GM23338 (cell line): ENCODE measurements at regions not wholly inside any gene's neighbourhood (a gene's known extent, or its start where the extent isn't known, plus 50 kb on each side); places are given as distances from the start of the nearest gene placed in this dataset.

Experiments used
- ATAC-seq: fragments of 200-7000 bp; cut with Tn5 transposase; 3 replicates; pipeline ENCODE4 v1.9.1; 2020
- DNase-seq: peaks from one replicate; pipeline ENCODE4 v3.0.0-alpha.2; 2015; ENCODE audit warnings: low spot score
- H2AFZ ChIP-seq: fragments of 200-600 bp; sonication (generic); 2 replicates; pipeline ENCODE4 v1.8.0; 2016; ENCODE audit warnings: antibody characterized with exemption, mild to moderate bottlenecking, moderate library complexity
- H3F3A ChIP-seq: fragments of 200-600 bp; sonication (generic); replicated peaks from 2 replicates; pipeline ENCODE4 v1.8.0; 2017; ENCODE audit warnings: antibody characterized with exemption, mixed run types, low read depth
- H3K27ac ChIP-seq: fragments of 200-600 bp; sonication (generic); 2 replicates; pipeline ENCODE4 v1.6.1; 2016; ENCODE audit warnings: low read depth
- H3K27me3 ChIP-seq: fragments of 200-600 bp; sonication (generic); 2 replicates; pipeline ENCODE4 v1.8.0; 2016; ENCODE audit warnings: mild to moderate bottlenecking, mixed run types, moderate library complexity; ENCODE audit not compliant: insufficient read depth
- H3K36me3 ChIP-seq: fragments of 200-600 bp; sonication (generic); 2 replicates; pipeline ENCODE4 v1.8.0; 2016; ENCODE audit warnings: mild to moderate bottlenecking; ENCODE audit not compliant: insufficient read depth
- H3K4me1 ChIP-seq: fragments of 200-600 bp; sonication (generic); 2 replicates; pipeline ENCODE4 v1.8.0; 2016; ENCODE audit warnings: mild to moderate bottlenecking, moderate library complexity; ENCODE audit not compliant: insufficient read depth
- H3K4me2 ChIP-seq: fragments of 200-600 bp; sonication (generic); 2 replicates; pipeline ENCODE4 v1.7.1; 2017; ENCODE audit warnings: mixed run types
- H3K4me3 ChIP-seq: fragments of 200-600 bp; sonication (generic); 2 replicates; pipeline ENCODE4 v1.6.1; 2016; ENCODE audit warnings: mixed run types
- H3K79me2 ChIP-seq: fragments of 200-600 bp; sonication (generic); replicated peaks from 2 replicates; pipeline ENCODE4 v1.8.0; 2017; ENCODE audit warnings: mild to moderate bottlenecking; ENCODE audit not compliant: insufficient read depth
- H3K9me2 ChIP-seq: fragments of 200-600 bp; sonication (generic); 2 replicates; pipeline ENCODE4 v1.8.0; 2017; ENCODE audit not compliant: insufficient read depth
- H4K20me1 ChIP-seq: fragments of 200-600 bp; sonication (generic); replicated peaks from 2 replicates; pipeline ENCODE4 v1.8.0; 2017; ENCODE audit warnings: mild to moderate bottlenecking; ENCODE audit not compliant: insufficient read depth
- H3K27ac Mint-ChIP-seq: 2 replicates; pipeline ENCODE4 v1.8.0; 2020; ENCODE audit warnings: inconsistent platforms, mild to moderate bottlenecking, moderate library complexity, mixed read lengths
- H3K27me3 Mint-ChIP-seq: 3 replicates; pipeline ENCODE4 v1.8.0; 2022; ENCODE audit warnings: low read depth, mild to moderate bottlenecking, moderate library complexity, mixed read lengths, inconsistent platforms; ENCODE audit not compliant: insufficient read depth, poor library complexity
- H3K36me3 Mint-ChIP-seq: 3 replicates; pipeline ENCODE4 v1.8.0; 2021; ENCODE audit warnings: low read depth, mild to moderate bottlenecking, inconsistent platforms, moderate library complexity, mixed read lengths
- H3K4me1 Mint-ChIP-seq: 3 replicates; pipeline ENCODE4 v1.8.0; 2020; ENCODE audit warnings: mild to moderate bottlenecking, inconsistent platforms, mixed read lengths
- H3K4me3 Mint-ChIP-seq: 3 replicates; pipeline ENCODE4 v1.8.0; 2021; ENCODE audit warnings: moderate library complexity, mild to moderate bottlenecking, inconsistent platforms, mixed read lengths
- H3K9me3 Mint-ChIP-seq: 3 replicates; pipeline ENCODE4 v1.8.0; 2020; ENCODE audit warnings: moderate library complexity, mild to moderate bottlenecking, inconsistent platforms, mixed read lengths
- CREB1 ChIP-seq: fragments of 250-450 bp; sonication (Bioruptor Pico); IDR thresholded peaks from 2 replicates; pipeline ENCODE4 v1.5.0; 2020; ENCODE audit warnings: low read depth, mild to moderate bottlenecking, moderate library complexity
- CTCF ChIP-seq, 2 experiments: fragments of 200-600 bp in 1 of 2; sonication (generic) in 1 of 2; conservative IDR thresholded peaks; 2 replicates each; pipeline versions ENCODE4 v1.5.1 to v1.6.1; 2016 to 2017; ENCODE audit warnings: antibody characterized with exemption in 2 of 2, low read depth in 2 of 2, mild to moderate bottlenecking in 2 of 2, moderate library complexity in 1 of 2
- ETS1 ChIP-seq: IDR thresholded peaks from 2 replicates; pipeline ENCODE4 v1.6.1; 2016; ENCODE audit warnings: antibody characterized with exemption
- EZH2 ChIP-seq: fragments of 200-600 bp; sonication (generic); IDR thresholded peaks from one replicate; pipeline ENCODE4 v1.8.0; 2017; ENCODE audit warnings: antibody characterized with exemption, mild to moderate bottlenecking, low read depth; ENCODE audit not compliant: unreplicated experiment
- EZH2phosphoT487 ChIP-seq: fragments of 200-600 bp; sonication (generic); IDR thresholded peaks from one replicate; pipeline ENCODE4 v1.8.1; 2018; ENCODE audit warnings: antibody characterized with exemption; ENCODE audit not compliant: unreplicated experiment
- JUNB ChIP-seq: IDR thresholded peaks from one replicate; pipeline ENCODE4 v1.6.1; 2016; ENCODE audit warnings: antibody characterized with exemption; ENCODE audit not compliant: unreplicated experiment
- NANOG ChIP-seq: IDR thresholded peaks from 2 replicates; pipeline ENCODE4 v1.6.1; 2016; ENCODE audit warnings: antibody characterized with exemption, borderline replicate concordance
- POLR2AphosphoS5 ChIP-seq: IDR thresholded peaks from 2 replicates; pipeline ENCODE4 v1.6.1; 2016; ENCODE audit warnings: antibody characterized with exemption, low read depth
- REST ChIP-seq: IDR thresholded peaks from one replicate; pipeline ENCODE4 v1.6.1; 2018; ENCODE audit warnings: antibody characterized with exemption; ENCODE audit not compliant: unreplicated experiment
- STAT1 ChIP-seq: IDR thresholded peaks from one replicate; pipeline ENCODE4 v1.6.1; 2016; ENCODE audit warnings: antibody characterized with exemption; ENCODE audit not compliant: unreplicated experiment
- ZNF114 ChIP-seq: fragments of 250-450 bp; sonication (Bioruptor Pico); IDR thresholded peaks from 2 replicates; pipeline ENCODE4 v1.5.0; 2020; ENCODE audit warnings: mild to moderate bottlenecking, moderate library complexity
- ZNF331 ChIP-seq: fragments of 250-450 bp; sonication (Bioruptor Pico); IDR thresholded peaks from 2 replicates; pipeline ENCODE4 v1.5.0; 2020; ENCODE audit warnings: low read depth, mild to moderate bottlenecking, moderate library complexity
- TF ChIP-seq, protein P1 (sequence below): fragments of 250-450 bp; sonication (Bioruptor Pico); IDR thresholded peaks from 2 replicates; pipeline ENCODE4 v1.5.0; 2020; ENCODE audit warnings: mild to moderate bottlenecking, moderate library complexity

DNA sequence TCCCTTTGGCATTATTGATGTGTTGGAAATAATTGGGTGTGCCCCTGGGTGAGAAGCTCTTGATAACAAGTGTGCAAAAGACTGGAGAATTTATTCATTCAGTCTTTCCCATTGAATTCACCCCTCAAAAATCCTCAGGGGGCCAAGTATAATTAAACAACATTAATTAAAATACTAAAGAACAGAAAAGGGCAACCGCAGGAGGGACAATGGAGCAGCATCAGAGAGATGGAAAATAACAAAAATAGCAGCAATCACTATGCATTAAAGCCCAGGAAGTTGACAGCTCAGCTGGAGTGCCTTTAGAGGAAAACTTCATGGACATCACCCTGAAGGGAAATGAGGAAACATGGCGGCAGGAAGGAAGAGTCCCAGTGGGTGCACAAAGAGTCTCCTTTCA, 227.6 kb downstream of the MINAR1 start:
- Mint-ChIP-seq H3K4me1 (peaks cover 4% of the 10 kb centered on the region; the same call in 1 of the 3 replicates), H3K36me3 (no peaks in the 10 kb centered on the region), H3K9me3 (no peaks in the 10 kb centered on the region), H3K27ac (no peak overlapping the region), H3K27me3 (peaks cover 3% of the 10 kb centered on the region), H3K4me3 (no peak overlapping the region)
- Histone ChIP-seq H3K27me3 (no peaks in the 10 kb centered on the region), H3K79me2 (no peaks in the 10 kb centered on the region), H3K4me3 (no peak overlapping the region), H3K27ac (no peak overlapping the region), H3K9me2 (peaks cover 24% of the 10 kb centered on the region), H3K4me2 (no peak overlapping the region), H3K36me3 (no peaks in the 10 kb centered on the region), H4K20me1 (no peaks in the 10 kb centered on the region), H3F3A (no peaks in the 10 kb centered on the region), H2AFZ (no peak overlapping the region), H3K4me1 (no peaks in the 10 kb centered on the region)
- no peak for TF ChIP-seq ETS1
- no peak for TF ChIP-seq ZNF331
- TF ChIP-seq ZNF114 (CRISPR knock-in tag) = no peak
- TF ChIP-seq NANOG = no peak
- no peak for TF ChIP-seq JUNB
- TF ChIP-seq EZH2phosphoT487 = no peak
- no peak for TF ChIP-seq EZH2
- no peak for TF ChIP-seq POLR2AphosphoS5
- no peak for TF ChIP-seq CREB1 (CRISPR knock-in tag)
- TF ChIP-seq, protein P1, sequence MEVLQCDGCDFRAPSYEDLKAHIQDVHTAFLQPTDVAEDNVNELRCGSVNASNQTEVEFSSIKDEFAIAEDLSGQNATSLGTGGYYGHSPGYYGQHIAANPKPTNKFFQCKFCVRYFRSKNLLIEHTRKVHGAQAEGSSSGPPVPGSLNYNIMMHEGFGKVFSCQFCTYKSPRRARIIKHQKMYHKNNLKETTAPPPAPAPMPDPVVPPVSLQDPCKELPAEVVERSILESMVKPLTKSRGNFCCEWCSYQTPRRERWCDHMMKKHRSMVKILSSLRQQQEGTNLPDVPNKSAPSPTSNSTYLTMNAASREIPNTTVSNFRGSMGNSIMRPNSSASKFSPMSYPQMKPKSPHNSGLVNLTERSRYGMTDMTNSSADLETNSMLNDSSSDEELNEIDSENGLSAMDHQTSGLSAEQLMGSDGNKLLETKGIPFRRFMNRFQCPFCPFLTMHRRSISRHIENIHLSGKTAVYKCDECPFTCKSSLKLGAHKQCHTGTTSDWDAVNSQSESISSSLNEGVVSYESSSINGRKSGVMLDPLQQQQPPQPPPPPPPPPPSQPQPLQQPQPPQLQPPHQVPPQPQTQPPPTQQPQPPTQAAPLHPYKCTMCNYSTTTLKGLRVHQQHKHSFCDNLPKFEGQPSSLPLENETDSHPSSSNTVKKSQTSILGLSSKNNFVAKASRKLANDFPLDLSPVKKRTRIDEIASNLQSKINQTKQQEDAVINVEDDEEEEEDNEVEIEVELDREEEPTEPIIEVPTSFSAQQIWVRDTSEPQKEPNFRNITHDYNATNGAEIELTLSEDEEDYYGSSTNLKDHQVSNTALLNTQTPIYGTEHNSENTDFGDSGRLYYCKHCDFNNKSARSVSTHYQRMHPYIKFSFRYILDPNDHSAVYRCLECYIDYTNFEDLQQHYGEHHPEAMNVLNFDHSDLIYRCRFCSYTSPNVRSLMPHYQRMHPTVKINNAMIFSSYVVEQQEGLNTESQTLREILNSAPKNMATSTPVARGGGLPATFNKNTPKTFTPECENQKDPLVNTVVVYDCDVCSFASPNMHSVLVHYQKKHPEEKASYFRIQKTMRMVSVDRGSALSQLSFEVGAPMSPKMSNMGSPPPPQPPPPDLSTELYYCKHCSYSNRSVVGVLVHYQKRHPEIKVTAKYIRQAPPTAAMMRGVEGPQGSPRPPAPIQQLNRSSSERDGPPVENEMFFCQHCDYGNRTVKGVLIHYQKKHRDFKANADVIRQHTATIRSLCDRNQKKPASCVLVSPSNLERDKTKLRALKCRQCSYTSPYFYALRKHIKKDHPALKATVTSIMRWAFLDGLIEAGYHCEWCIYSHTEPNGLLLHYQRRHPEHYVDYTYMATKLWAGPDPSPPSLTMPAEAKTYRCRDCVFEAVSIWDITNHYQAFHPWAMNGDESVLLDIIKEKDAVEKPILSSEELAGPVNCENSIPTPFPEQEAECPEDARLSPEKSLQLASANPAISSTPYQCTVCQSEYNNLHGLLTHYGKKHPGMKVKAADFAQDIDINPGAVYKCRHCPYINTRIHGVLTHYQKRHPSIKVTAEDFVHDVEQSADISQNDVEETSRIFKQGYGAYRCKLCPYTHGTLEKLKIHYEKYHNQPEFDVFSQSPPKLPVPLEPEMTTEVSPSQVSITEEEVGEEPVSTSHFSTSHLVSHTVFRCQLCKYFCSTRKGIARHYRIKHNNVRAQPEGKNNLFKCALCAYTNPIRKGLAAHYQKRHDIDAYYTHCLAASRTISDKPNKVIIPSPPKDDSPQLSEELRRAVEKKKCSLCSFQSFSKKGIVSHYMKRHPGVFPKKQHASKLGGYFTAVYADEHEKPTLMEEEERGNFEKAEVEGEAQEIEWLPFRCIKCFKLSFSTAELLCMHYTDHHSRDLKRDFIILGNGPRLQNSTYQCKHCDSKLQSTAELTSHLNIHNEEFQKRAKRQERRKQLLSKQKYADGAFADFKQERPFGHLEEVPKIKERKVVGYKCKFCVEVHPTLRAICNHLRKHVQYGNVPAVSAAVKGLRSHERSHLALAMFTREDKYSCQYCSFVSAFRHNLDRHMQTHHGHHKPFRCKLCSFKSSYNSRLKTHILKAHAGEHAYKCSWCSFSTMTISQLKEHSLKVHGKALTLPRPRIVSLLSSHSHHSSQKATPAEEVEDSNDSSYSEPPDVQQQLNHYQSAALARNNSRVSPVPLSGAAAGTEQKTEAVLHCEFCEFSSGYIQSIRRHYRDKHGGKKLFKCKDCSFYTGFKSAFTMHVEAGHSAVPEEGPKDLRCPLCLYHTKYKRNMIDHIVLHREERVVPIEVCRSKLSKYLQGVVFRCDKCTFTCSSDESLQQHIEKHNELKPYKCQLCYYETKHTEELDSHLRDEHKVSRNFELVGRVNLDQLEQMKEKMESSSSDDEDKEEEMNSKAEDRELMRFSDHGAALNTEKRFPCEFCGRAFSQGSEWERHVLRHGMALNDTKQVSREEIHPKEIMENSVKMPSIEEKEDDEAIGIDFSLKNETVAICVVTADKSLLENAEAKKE (CRISPR knock-in tag) = no peak
- no peak for TF ChIP-seq CTCF (conservative IDR thresholded peaks at IDR 0.05; ENCODE audit: low read depth in 2 of 2)
- no peak for TF ChIP-seq REST
- no peak for TF ChIP-seq STAT1
- ATAC-seq (no peak), DNase-seq (no peak)
